ENCODE measurements at regions not wholly inside any gene's neighbourhood (a gene's known extent, or its start where the extent isn't known, plus 50 kb on each side); places are given as distances from the start of the nearest gene placed in this dataset.

DNA sequence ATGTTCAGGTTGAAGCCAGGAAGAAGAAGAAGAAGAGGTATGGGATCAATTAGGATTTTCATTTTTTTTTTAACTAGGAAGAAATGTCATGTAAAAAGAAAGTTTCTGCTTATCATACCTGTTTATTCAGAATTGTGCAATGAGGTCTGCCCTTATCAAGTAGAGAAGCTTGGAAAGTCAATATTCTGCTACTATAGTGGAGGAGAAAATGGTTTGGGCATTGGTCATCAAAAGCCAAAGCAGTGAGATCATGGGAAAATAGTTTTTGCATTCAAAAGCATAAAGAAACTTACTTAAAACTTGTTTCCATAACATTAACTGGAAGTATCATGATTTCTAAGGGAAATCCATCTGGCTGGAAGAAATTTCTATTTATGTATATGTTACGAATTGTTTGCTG, 1239.2 kb downstream of the NSUN3 start:
- no peak overlapping the region for H3K4me3 ChIP-seq (ENCODE audit: low read length)
- H3K9ac ChIP-seq (ENCODE audit: low read length) = no peak overlapping the region
- H3K27me3 ChIP-seq (ENCODE audit: control insufficient read depth, insufficient read depth, low read length) = no peaks in the 10 kb centered on the region
- no peak overlapping the region for H3K27ac ChIP-seq (ENCODE audit: low read length)
- H3K36me3 ChIP-seq (ENCODE audit: control insufficient read depth, low read depth, low read length) = no peaks in the 10 kb centered on the region
- H3K9me3 ChIP-seq (ENCODE audit: control insufficient read depth, low read depth, low read length) = no peaks in the 10 kb centered on the region
- H3K4me1 ChIP-seq (ENCODE audit: control insufficient read depth, low read depth, low read length) = no peaks in the 10 kb centered on the region

DNA sequence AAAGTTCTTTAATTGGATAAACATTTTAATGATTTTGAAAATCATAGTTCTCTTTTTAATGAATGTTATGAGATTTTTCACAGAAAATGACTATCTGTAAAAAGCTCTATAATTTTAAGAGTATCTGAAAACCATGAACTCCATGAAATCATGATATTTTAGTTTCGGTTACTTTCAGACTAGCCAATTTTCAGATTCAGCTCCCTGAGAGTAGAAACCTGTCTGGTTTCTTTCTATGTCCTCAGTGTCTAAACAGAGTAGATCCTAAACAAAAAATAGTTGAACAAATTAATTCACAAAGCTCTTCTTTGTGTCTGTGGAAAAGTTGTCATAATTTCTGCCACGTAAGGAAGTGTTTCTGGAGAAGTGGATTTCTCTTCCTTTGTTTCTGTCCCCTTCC, 1247.7 kb downstream of the NSUN3 start:
- H3K27me3 ChIP-seq (ENCODE audit: control insufficient read depth, insufficient read depth, low read length) = no peaks in the 10 kb centered on the region
- H3K9ac ChIP-seq (ENCODE audit: low read length) = no peak overlapping the region
- no peak overlapping the region for H3K27ac ChIP-seq (ENCODE audit: low read length)
- H3K36me3 ChIP-seq (ENCODE audit: control insufficient read depth, low read depth, low read length) = no peaks in the 10 kb centered on the region
- no peaks in the 10 kb centered on the region for H3K9me3 ChIP-seq (ENCODE audit: control insufficient read depth, low read depth, low read length)
- no peaks in the 10 kb centered on the region for H3K4me1 ChIP-seq (ENCODE audit: control insufficient read depth, low read depth, low read length)
- no peak overlapping the region for H3K4me3 ChIP-seq (ENCODE audit: low read length)

DNA sequence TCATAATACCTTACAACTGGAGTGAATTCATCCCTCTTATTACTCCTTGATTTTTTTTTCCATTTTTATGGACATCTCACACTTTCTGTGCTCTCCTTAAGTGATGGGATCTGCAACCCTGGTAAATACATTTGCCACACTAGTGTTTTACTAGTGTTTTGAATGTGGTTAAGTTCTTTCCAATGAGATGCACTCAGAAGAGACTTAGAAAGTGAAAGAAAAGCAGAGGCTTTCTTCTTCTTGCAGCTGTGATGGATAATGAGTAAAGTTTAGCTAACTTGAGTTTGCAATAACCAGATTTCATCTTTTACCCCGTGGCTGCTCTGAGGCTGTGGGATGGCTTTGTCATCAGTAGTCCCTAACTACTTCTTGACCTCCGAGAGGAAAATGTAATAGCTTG, 1248.4 kb downstream of the NSUN3 start:
- no peak overlapping the region for H3K27ac ChIP-seq (ENCODE audit: low read length)
- H3K4me1 ChIP-seq (ENCODE audit: control insufficient read depth, low read depth, low read length) = no peaks in the 10 kb centered on the region
- no peaks in the 10 kb centered on the region for H3K36me3 ChIP-seq (ENCODE audit: control insufficient read depth, low read depth, low read length)
- H3K9ac ChIP-seq (ENCODE audit: low read length) = no peak overlapping the region
- no peaks in the 10 kb centered on the region for H3K27me3 ChIP-seq (ENCODE audit: control insufficient read depth, insufficient read depth, low read length)
- H3K4me3 ChIP-seq (ENCODE audit: low read length) = no peak overlapping the region
- H3K9me3 ChIP-seq (ENCODE audit: control insufficient read depth, low read depth, low read length) = no peaks in the 10 kb centered on the region

DNA sequence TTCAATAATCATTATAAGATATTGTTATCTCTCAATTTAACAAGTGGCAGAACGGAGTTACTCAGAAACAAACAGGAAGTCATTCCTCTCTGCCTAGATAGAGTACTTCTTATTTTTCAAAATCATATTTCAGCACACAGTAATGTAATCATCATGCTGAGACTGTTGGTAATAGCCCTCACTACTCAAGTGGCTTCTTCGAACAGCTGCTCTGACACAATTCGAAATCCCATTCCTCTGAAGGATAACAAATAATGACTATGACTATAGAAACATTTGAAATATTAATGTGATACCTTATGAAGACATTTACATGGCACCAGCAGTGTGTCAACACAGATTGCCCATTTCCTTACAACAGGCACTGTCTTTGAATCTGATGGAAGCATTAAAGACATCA, 1249.8 kb downstream of the NSUN3 start:
- no peaks in the 10 kb centered on the region for H3K4me1 ChIP-seq (ENCODE audit: control insufficient read depth, low read depth, low read length)
- H3K9ac ChIP-seq (ENCODE audit: low read length) = no peak overlapping the region
- no peaks in the 10 kb centered on the region for H3K9me3 ChIP-seq (ENCODE audit: control insufficient read depth, low read depth, low read length)
- H3K27me3 ChIP-seq (ENCODE audit: control insufficient read depth, insufficient read depth, low read length) = no peaks in the 10 kb centered on the region
- no peak overlapping the region for H3K4me3 ChIP-seq (ENCODE audit: low read length)
- H3K36me3 ChIP-seq (ENCODE audit: control insufficient read depth, low read depth, low read length) = no peaks in the 10 kb centered on the region
- H3K27ac ChIP-seq (ENCODE audit: low read length) = no peak overlapping the region

DNA sequence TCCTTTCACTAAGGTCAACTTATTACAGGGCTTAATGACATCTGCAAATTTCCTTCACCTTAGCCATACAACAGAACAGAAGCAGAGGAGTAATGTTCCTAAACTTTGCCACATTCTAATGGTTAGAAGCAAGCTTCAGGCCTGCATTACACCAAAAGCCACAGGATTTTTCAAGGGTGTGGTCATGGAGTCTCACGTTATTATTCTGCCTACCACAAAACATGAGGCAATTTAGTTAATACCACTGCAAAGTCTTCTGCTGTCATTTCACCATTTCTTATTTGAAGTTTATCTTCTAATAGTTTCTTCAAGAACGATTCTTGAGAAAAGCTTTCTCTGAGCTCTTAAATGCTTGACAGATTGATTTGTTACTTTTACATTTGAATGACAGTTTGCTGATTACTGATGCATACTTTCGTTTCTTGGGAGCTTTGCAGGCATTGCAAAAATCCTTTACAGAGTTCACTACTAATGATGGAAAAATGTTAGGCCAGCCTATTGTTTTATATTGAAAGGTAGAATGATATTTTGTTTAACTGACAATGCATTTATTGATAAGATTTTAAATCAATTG, 1257.1 kb downstream of the NSUN3 start:
- H3K4me3 ChIP-seq (ENCODE audit: low read length) = no peak overlapping the region
- peaks cover 11% of the 10 kb centered on the region for H3K4me1 ChIP-seq (ENCODE audit: control insufficient read depth, low read depth, low read length)
- no peaks in the 10 kb centered on the region for H3K27me3 ChIP-seq (ENCODE audit: control insufficient read depth, insufficient read depth, low read length)
- no peak overlapping the region for H3K9ac ChIP-seq (ENCODE audit: low read length)
- H3K27ac ChIP-seq (ENCODE audit: low read length) = no peak overlapping the region
- H3K9me3 ChIP-seq (ENCODE audit: control insufficient read depth, low read depth, low read length) = no peaks in the 10 kb centered on the region
- H3K36me3 ChIP-seq (ENCODE audit: control insufficient read depth, low read depth, low read length) = no peaks in the 10 kb centered on the region

DNA sequence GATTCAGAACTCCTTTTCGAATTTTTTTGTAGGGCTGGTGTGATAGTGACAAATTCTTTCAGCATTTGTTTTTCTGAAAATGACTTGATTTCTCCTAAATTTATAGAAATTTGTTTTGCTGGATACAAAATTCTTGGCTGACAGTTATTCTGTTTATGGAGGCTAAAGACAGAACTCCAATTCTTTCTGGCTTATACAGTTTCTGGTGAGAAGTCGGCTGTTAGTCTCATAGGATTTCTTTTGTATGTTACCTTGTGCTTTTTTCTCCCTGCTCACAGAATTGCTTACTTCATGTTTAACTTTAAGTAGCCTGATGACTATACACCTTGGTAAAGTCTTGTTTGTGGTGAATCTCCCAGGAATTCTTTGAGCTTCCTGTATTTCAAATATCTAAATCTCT, 1264.6 kb downstream of the NSUN3 start:
- no peaks in the 10 kb centered on the region for H3K36me3 ChIP-seq (ENCODE audit: control insufficient read depth, low read depth, low read length)
- H3K4me1 ChIP-seq (ENCODE audit: control insufficient read depth, low read depth, low read length) = no peaks in the 10 kb centered on the region
- H3K9ac ChIP-seq (ENCODE audit: low read length) = no peak overlapping the region
- H3K9me3 ChIP-seq (ENCODE audit: control insufficient read depth, low read depth, low read length) = peaks cover 16% of the 10 kb centered on the region
- H3K27ac ChIP-seq (ENCODE audit: low read length) = no peak overlapping the region
- no peak overlapping the region for H3K4me3 ChIP-seq (ENCODE audit: low read length)
- no peaks in the 10 kb centered on the region for H3K27me3 ChIP-seq (ENCODE audit: control insufficient read depth, insufficient read depth, low read length)

DNA sequence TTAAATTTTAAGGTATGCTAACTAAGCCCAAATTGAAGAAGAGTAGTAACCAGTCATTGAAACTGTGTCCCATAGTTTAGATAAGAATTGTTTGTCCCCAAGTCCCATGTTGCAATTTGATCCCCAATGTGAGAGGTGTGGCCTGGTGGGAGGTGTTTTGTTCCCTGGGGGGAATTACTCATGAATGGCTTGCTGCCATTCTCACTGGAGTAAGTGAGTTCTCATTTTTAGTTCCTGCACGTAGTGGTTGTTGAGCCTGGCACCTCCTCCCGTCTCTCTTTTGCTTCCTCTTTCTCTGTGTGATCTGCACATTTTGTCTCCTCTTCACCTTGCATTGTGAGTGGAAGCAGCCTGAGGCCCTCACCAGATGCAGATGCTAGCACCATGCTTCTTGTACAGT, 1271.0 kb downstream of the NSUN3 start:
- Histone ChIP-seq H3K36me3 (ENCODE audit: control insufficient read depth, low read depth, low read length) (no peaks in the 10 kb centered on the region), H3K4me3 (ENCODE audit: low read length) (no peak overlapping the region), H3K27ac (ENCODE audit: low read length) (no peak overlapping the region), H3K4me1 (ENCODE audit: control insufficient read depth, low read depth, low read length) (no peaks in the 10 kb centered on the region), H3K9me3 (ENCODE audit: control insufficient read depth, low read depth, low read length) (peaks cover 2% of the 10 kb centered on the region), H3K9ac (ENCODE audit: low read length) (no peak overlapping the region), H3K27me3 (ENCODE audit: control insufficient read depth, insufficient read depth, low read length) (no peaks in the 10 kb centered on the region)

DNA sequence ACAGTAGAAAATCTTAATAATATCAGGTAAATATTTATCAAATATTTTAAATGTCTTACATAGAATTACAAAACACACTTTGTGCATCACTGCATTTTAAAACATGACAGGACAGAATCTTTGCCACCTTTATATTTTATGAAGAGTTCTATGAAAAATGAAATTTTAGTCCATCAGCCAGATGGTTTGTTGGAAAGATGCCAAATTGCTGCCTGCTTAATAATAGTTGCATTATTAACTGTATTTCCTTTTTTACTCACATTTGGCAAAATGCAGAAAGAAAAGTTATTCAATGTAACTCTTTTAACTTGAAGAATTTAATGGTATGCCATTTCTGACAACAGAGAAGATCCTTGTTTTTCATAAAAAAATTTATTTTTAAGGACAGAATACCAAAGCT, 1271.6 kb downstream of the NSUN3 start:
- Histone ChIP-seq H3K9ac (ENCODE audit: low read length) (no peak overlapping the region), H3K36me3 (ENCODE audit: control insufficient read depth, low read depth, low read length) (no peaks in the 10 kb centered on the region)

DNA sequence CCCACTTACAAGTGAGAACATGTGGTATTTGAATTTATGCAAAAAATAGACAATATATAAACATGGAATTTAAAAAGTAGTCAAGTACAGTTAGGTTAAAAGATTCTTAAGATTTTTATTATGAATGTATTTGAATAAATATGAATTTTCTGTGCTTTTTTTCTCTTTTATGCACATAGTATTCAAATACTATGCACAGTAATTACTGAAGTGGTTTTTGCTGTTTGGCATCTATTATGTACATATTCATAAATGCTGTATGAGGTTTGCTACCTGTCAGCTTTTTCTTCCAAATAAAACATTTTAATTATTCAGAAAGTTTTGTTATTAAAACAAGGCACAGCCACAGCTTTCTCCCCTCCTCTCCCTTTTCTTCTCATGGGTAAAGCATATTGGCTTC, 1272.7 kb downstream of the NSUN3 start:
- no peaks in the 10 kb centered on the region for H3K4me1 ChIP-seq (ENCODE audit: control insufficient read depth, low read depth, low read length)
- no peak overlapping the region for H3K27ac ChIP-seq (ENCODE audit: low read length)
- no peak overlapping the region for H3K9ac ChIP-seq (ENCODE audit: low read length)
- no peak overlapping the region for H3K4me3 ChIP-seq (ENCODE audit: low read length)
- H3K9me3 ChIP-seq (ENCODE audit: control insufficient read depth, low read depth, low read length) = no peaks in the 10 kb centered on the region
- H3K36me3 ChIP-seq (ENCODE audit: control insufficient read depth, low read depth, low read length) = no peaks in the 10 kb centered on the region
- H3K27me3 ChIP-seq (ENCODE audit: control insufficient read depth, insufficient read depth, low read length) = no peaks in the 10 kb centered on the region

More for the DNA sequence above, 1271.6 kb downstream of the NSUN3 start:
- no peak overlapping the region for H3K4me3 ChIP-seq (ENCODE audit: low read length)
- no peak overlapping the region for H3K27ac ChIP-seq (ENCODE audit: low read length)
- no peaks in the 10 kb centered on the region for H3K4me1 ChIP-seq (ENCODE audit: control insufficient read depth, low read depth, low read length)
- no peaks in the 10 kb centered on the region for H3K27me3 ChIP-seq (ENCODE audit: control insufficient read depth, insufficient read depth, low read length)
- H3K9me3 ChIP-seq (ENCODE audit: control insufficient read depth, low read depth, low read length) = no peaks in the 10 kb centered on the region

DNA sequence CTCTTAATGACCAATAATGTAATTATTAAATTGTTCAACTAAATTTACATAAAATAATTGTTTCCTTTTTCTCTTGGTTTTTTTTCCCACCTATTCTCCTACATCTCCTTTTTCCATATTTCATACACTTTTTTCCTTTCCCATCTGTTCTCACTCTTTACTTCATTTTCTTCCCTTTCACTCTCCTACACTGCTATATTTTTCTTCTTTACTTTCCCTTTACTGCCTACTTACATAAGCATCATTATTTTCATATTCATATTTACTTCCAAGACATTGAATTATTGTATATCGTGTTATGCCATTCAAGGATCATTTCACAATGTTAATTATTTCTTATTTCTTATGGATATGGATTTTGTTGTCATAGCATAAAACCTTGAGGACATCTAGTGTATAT, 1275.6 kb downstream of the NSUN3 start:
- Histone ChIP-seq H3K36me3 (ENCODE audit: control insufficient read depth, low read depth, low read length) (no peaks in the 10 kb centered on the region), H3K4me1 (ENCODE audit: control insufficient read depth, low read depth, low read length) (peaks cover 8% of the 10 kb centered on the region), H3K4me3 (ENCODE audit: low read length) (no peak overlapping the region), H3K27me3 (ENCODE audit: control insufficient read depth, insufficient read depth, low read length) (no peaks in the 10 kb centered on the region), H3K27ac (ENCODE audit: low read length) (no peak overlapping the region), H3K9me3 (ENCODE audit: control insufficient read depth, low read depth, low read length) (no peaks in the 10 kb centered on the region), H3K9ac (ENCODE audit: low read length) (no peak overlapping the region)

DNA sequence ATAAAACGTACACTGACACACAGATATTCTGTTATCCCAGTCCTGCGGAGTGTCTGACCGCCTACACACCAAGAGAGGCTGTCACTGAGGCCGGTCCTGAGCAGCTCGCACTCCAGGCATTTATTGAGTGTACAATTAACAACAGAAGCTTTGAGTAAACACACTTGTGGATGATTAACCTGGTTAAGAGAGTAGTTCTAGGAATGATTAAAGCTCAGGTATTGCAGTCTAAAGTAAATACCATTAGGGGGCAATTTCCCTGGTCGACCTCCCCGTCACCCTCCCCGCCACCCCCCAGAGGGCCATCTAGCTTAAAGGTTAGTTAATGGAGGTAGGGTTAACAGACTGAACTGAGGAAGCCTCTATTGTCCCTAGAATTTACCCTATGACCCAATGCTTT, 1278.5 kb downstream of the NSUN3 start:
- Histone ChIP-seq H3K27me3 (ENCODE audit: control insufficient read depth, insufficient read depth, low read length) (no peaks in the 10 kb centered on the region), H3K27ac (ENCODE audit: low read length) (no peak overlapping the region), H3K4me1 (ENCODE audit: control insufficient read depth, low read depth, low read length) (peaks cover 10% of the 10 kb centered on the region), H3K4me3 (ENCODE audit: low read length) (no peak overlapping the region), H3K9ac (ENCODE audit: low read length) (no peak overlapping the region), H3K9me3 (ENCODE audit: control insufficient read depth, low read depth, low read length) (no peaks in the 10 kb centered on the region), H3K36me3 (ENCODE audit: control insufficient read depth, low read depth, low read length) (no peaks in the 10 kb centered on the region)

DNA sequence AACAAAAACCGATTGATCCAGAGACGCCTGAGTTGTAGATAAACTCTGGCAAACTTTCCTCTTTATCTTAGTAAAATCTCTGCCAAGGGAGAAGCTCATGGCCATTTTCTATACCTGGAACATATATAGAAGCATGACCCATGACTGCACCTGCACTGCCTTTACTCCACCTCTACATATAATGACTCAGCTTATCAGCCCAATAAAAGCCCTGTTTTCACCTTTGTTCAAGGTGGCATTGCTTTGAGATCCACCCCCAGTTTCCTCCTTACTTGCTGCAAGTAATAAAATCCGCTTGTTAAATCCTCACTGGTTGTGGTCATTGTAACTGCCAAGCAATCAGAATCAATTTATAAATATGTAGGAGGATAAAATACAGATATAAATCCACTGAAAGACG, 1280.4 kb downstream of the NSUN3 start:
- no peak overlapping the region for H3K27ac ChIP-seq (ENCODE audit: low read length)
- no peaks in the 10 kb centered on the region for H3K9me3 ChIP-seq (ENCODE audit: control insufficient read depth, low read depth, low read length)
- no peak overlapping the region for H3K4me3 ChIP-seq (ENCODE audit: low read length)
- no peak overlapping the region for H3K9ac ChIP-seq (ENCODE audit: low read length)
- H3K4me1 ChIP-seq (ENCODE audit: control insufficient read depth, low read depth, low read length) = peaks cover 10% of the 10 kb centered on the region
- no peaks in the 10 kb centered on the region for H3K27me3 ChIP-seq (ENCODE audit: control insufficient read depth, insufficient read depth, low read length)
- no peaks in the 10 kb centered on the region for H3K36me3 ChIP-seq (ENCODE audit: control insufficient read depth, low read depth, low read length)

Measured in iPS-18a (cell line).